ENCODE measurements at regions not wholly inside any gene's neighbourhood (a gene's known extent, or its start where the extent isn't known, plus 50 kb on each side); places are given as distances from the start of the nearest gene placed in this dataset.

DNA sequence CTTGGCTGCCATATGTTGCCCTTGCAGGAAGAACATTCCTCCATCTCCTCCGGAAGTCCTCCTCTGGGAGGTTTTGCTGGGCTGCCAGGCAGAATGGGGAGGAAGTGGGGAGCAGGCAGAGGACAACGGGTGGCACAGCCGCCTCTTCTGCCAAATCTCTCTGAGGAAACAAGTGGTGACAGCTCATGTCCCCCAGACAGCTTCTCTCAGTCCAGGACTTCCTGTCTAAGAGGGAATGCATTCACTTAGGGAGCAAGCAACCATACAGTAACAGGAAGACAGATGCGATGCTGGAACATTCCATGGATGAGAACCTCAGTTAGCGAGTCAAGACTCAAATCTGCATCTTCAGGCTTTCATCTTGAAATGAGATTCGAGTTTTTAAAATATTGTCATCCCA, 701.0 kb downstream of the SEMA5A start:
- DNase-seq (ENCODE audit: low read depth in 2 of 2) = no peak

DNA sequence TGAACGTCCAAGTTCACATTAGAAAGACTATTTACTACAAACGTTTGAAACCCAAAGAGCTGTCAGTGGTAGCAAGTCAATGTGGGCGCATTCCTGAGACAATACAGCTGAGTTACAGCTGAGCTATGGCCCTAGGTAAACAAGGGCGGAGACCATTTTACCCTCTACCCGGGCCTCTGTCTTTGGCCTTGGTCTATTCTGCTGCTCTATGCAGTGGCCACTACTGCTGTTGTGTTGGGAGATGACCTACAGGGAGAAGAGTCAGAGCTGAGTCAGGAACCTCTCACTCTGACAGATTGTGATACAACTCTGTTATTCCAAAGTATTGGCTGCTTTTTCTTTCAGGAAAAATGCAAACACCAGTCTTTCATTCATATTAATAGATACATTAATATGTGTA, 700.6 kb downstream of the SEMA5A start:
- DNase-seq (ENCODE audit: low read depth in 2 of 2) = no peak

DNA sequence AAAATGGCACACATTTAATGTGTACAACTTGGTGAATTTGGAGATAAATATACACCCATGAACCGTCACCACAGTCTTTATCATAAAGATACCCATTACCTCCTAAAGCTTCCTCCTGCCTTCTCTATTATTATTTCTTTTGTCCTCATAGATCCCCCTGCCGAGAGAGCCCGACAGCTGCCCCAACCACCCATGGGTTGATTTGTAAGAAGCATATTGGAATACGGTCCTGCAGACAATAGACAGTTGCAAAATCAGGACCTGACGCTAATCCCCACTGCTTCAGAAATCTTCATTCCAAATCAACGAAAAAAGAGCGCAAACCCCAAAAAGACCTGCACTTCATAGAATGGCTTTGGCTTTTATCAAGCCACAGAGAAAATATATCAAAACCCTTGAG, 697.5 kb downstream of the SEMA5A start:
- no peak for DNase-seq (ENCODE audit: low read depth in 2 of 2)

DNA sequence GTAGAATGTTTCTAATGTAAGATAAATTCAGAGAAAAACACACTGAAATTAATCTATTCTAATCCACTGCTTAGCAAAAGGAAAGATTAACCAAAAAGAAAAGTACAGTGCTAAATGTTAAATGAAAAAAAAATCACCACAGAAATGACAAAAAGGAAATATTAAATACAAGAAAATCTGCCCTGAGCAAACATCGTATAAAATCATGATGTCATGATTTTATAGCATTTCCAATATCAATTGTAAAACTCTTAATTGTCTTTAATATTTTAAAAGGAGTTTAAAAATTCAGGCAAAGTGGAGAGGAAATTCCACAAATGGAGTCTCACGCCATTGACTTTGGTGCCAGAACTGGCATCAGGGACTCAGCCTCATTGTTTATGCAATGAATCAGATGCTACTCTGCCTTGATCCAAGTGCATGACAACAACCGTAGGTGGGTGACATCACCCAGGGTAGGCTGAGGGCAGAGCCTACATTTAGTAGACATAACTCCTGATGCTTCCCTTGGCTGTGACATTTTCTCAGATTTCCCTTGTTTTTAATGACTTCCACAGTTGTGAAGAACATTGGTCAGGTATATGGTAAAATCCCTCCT, 696.8 kb downstream of the SEMA5A start:
- DNase-seq (ENCODE audit: low read depth in 2 of 2) = no peak

DNA sequence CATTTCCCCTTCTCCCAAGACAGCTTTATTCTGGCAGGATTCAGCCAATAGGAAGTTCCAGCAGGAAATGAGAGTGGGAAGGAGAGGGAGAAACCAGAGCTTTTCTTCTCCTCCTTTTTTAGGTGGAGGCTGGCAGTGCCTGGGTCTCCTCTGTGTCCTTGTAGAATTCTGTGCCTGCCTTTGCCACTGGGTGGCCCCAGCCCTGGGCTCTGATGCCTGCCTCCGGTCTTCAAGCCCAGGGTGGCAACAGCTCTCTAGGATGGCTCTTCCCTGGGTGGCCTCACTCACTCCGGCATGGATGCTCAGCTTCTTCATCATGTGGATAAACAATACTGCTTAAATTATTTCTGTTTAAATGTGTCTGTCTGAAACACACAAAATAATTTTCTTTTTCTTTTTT, 694.8 kb downstream of the SEMA5A start:
- DNase-seq (ENCODE audit: low read depth in 2 of 2) = no peak

DNA sequence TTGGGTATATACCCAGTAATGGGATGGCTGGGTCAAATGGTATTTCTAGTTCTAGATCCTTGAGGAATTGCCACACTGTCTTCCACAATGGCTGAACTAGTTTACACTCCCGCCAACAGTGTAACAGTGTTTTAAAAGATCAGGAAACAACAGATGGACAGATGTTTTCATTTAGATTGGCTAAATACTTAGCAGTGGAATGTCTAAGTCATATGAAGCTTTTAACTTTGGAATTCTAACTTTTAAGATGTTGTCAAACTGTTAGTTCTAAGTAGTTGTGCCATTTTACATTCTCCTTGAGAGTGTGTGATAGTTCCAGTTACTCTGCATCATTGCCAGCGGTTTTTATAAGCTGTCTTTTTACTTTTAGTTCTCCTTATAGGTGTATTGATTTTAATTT, 688.8 kb downstream of the SEMA5A start:
- no peak for DNase-seq (ENCODE audit: low read depth in 2 of 2)

DNA sequence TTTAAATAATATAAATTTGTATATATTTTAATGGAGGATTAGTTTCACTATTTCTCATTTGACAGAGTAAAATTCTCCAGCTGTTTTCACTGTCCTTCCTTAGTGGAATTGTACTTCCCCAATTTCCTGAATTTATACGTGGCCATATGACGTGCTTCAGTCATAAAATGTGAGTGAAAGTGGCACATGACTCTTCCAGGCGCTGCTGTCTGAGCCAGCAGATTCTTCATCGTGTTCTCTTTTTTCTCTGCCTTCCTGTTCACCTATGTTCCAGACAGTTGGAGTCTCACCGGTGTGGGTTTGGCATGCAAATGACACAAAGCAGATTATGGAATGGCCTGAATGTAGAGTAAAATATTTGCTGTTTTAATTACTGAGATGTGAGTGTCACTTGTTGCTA, 684.1 kb downstream of the SEMA5A start:
- DNase-seq (ENCODE audit: low read depth in 2 of 2) = no peak

DNA sequence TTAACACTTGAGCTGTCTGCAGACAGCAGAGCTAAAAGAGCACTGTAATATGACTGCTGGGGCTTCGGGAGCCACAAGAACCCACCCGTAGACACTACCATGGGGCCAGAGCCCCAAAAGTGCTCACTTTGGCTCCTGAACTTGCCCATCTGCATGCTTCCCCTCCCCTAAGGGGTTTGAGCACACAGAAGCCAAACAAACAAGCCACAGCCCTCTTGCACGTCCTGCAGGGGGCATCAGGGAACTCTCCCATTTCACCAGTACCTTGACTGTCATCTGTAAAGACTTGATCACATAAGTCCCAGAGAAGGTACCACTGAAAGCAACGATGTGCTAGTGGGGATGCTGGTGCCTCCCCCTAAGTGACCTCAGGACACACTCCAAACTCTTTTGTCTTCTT, 681.8 kb downstream of the SEMA5A start:
- no peak for DNase-seq (ENCODE audit: low read depth in 2 of 2)

DNA sequence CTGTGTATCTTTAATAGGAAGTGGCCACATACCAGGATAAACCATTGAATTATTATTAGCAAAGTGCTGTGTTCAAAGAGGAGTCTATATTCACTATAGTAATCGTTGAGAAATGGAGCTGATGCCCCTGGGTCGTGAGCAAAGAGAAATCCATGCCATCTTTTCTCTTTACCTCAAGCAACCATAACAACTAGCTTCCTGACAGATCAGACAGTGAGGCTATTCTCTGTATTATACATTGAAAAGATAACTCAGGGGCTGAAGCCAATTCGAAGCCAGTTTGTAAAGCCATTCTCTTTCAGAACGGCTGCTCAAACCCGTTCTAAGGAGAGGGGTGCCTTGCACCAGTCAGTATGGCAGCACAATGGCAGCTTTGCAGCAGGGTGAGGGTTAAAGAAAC, 680.6 kb downstream of the SEMA5A start:
- DNase-seq (ENCODE audit: low read depth in 2 of 2) = no peak

DNA sequence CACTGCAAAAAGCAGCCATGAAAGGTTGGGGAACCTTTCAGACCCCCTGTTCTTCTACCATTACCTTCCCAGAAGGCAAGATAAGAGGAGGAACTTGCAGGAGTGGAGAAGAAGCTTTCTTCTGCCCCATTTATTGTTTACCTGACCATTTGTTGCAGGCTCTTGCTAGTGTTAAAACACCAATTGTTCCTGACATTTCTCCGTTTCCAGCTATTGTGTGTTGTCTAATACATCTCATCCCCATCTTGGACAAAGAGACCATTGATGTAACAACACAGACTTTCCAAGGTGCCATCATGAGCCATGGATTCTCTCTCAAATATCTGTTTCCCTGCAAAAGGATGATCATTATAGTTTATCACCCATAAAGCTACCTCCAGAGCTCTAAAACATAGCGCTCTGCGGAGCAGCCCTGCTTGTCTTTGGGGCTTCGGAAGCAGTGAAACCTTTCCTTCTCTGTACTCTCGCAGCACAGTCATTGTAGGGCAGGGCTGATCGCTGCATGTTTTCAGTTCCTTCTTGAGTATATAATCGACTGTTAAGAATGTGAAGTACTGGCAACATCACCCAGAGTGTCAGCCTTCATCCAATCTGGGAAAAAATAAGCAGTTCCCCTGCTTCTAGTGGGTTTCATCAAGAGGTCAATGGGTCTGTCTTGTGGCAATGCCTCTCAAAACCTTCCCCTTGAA, 680.0 kb downstream of the SEMA5A start:
- DNase-seq (ENCODE audit: low read depth in 2 of 2) = no peak

DNA sequence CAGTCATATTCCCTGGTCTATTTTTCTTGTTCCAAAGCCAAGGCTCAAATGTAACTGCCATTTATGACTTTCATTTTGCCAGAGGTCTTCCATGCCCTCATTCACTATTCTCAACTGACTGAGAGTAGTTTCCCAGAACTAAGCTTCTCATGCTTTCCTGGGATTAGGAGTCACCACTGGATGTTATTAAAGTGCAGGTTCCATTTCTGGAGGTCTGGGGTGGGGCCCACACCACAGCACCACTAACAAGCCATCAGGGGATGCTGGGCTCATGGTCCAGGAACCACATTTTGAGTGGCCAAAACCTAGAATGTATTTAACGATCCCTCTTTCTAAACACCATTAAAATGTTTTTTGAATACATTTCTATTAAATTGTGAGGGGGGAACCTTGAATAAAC, 677.6 kb downstream of the SEMA5A start:
- DNase-seq (ENCODE audit: low read depth in 2 of 2) = no peak

DNA sequence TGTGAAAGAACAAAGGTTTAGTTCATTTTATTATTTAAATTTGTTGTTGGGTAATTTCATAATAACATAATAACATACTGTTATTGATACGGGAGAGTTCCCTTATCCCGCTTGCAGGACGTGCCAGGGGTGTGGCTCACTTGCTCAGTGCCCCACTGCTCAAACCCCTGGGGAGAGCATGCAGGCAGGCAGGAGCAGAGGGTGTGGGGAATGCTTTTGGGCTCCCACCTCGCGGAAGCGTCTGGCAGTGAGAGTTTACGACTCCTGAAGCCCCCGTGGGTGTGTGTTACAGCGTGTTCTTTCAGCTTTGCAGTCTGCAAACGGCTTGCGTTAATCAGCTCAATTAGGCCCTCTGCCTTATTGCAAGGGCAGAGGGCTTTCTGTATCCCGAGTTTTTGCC, 675.9 kb downstream of the SEMA5A start:
- no peak for DNase-seq (ENCODE audit: low read depth in 2 of 2)

DNA sequence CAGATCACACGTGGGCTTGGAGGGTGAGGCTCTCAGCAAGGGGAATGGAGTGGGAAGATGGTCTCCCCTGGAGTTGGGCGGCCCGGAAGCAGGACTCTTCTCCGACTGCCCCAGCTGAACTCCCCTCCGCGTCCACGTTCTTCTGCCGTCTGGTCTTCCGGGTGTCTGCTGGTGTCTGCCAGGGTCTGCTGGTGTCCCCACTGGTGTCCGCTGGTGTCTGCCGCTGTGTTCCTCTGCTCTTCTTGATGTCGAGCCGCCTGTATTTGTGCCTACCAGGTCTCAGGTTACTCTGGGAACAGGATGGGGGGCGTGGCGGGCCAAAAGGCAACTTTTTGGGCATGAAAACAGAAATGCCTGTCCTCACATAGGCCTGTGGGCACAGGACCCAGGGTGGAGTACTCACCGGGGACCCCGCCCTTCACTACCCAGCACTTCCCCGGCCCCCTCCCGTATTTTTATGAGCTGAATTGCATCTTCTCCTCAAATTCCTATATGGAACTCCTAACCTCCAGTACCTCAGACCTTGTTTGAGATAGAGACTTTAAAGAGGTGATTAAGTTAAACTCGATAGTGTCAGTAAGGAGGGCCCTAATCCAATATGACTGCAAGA, 675.4 kb downstream of the SEMA5A start:
- DNase-seq (ENCODE audit: low read depth in 2 of 2) = no peak

DNA sequence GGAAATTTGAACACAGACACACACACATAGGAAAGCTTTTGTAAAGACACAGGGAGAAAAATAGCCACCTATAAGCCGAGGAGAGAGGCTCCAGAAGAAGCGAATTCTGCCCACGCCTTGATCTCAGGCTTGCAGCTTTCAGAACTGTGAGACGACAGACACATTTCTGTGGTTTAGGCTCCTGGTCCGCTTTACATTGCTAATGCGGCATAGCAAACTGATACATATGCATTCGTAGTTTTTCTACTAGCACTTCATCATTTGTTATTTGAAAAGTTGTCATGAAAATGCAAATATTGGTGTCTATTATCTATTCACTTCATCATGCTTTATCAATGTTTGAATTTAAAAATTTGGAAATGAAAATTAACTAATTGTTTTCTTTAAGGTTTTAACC, 674.9 kb downstream of the SEMA5A start:
- no peak for DNase-seq (ENCODE audit: low read depth in 2 of 2)

DNA sequence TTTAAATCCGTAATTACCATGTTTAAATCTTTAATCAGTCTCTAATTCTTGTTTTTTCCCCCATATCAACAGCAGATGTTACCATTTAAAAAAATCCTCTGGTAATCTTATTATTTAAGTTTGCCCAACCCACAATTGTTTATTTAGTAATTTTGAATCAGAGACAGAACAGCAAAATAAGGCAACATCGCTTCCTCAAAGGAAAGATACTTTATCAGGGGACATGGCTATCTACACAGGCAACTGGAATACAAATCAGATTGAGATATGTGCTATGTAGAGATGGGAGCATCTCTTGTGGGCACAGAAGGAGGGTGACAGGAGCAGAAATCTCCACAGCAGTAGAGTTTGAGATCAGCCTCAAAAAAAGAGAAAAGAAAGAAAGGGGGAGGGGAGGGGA, 674.4 kb downstream of the SEMA5A start:
- DNase-seq (ENCODE audit: low read depth in 2 of 2) = no peak

DNA sequence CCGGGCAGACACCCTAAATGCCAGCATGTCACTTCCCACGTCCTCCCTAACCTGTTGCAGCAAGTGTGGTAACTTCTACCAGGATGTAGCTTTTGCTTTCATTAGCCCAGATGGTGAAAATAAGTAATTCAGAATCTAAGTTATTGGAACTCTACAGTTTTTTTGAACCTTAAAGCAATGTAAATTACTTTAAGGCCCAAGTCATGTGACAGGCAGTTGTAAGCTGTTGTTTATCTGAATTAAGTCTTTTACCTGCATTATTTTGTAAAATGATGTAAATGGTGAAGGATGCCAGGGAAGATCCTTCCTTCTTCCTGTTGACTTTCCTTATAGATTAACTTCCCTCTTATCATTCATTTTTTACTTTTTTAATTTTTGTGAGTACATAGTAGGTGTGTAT, 670.2 kb downstream of the SEMA5A start:
- DNase-seq (ENCODE audit: low read depth in 2 of 2) = no peak

DNA sequence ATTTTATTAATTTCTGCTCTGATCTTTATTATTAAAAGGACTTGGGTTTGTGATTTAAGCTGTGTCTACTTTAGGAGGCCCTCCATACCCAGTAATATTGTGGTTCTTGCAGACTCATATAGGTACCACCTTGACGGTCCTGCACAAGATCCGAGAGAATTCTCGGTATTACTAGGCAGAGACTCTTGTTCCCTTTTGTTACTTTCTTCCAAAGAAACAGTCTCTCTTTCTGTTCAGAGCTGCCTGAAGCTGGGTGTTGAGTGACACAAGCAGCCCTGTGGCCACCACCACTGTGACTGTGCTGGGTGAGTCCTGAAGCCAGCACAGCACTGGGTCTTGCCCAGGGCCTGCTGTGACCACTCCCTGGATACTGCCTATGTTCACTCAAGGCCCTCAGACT, 666.6 kb downstream of the SEMA5A start:
- DNase-seq (ENCODE audit: low read depth in 2 of 2) = no peak

DNA sequence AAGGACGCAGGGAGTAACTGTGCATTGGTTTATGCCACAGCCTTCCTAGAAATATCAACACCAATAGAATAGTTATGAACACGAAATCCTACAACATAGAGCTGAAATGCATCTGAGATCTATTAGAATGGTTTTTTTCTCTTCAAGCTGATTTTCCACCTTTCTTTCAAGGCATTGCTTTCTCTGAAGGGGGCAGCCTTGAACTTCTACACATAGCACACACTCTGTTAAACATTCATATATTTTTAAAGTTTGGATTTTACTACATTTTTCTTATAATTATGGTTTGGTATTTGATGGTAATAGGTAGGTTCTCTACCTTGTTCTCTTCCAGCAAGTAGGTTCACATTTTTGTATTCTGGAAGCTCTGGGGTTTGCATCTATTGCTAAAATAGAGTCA, 661.8 kb downstream of the SEMA5A start:
- no peak for DNase-seq (ENCODE audit: low read depth in 2 of 2)

DNA sequence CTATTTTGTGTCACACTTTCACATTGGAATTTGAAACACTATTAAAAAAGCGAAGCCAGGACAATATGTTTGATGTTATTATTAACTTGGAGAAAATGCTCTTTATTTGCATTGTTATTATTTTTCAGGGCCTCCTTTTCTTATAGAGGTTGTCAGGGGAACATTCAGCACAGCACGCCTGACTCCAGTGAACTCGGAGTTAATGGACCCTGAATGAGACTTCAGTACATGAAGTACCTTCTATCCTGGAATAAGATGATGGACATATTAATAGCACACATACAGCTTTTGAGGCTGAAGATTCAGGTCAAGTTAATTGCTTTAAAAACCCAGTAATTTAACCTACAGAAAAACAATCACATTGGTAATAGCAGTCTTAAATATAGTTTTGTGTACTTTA, 652.9 kb downstream of the SEMA5A start:
- no peak for DNase-seq (ENCODE audit: low read depth in 2 of 2)

DNA sequence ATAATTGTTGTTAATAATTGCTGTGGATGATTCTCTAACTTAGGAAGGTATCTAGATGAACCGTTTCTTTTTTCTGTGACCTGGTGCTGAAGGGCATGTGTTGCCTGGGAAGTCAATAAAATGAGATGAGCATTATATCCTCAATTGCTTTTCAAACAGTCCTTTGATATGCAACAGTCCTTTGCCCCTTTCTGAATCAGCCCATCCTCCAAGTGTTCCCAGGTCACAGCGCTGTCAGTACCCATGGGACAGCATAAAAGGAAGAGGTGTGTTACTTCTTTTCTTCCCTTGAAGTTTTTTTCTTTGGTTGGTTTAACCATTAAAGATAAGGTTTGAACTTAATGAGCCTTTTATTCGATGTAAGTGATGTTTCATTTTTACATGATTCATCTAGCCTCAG, 651.8 kb downstream of the SEMA5A start:
- no peak for DNase-seq (ENCODE audit: low read depth in 2 of 2)

DNA sequence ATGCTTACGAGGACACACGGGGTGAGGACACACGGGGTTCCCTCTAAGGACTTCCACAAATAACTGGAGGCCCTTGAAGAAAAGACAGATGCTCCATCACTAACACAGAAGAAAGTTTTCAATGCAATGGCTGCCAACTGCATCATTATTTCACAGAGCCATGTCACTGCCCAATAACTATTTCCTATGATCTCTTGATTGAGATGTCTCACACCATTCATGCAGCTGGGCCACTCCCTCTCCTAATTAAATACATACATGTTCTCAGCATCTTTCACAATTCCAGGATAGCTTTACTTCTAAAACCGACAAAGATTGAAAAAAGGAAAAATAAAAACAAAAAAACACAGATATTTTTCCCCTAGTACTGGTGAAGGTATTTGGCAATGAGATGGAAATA, 650.8 kb downstream of the SEMA5A start:
- no peak for DNase-seq (ENCODE audit: low read depth in 2 of 2)

DNA sequence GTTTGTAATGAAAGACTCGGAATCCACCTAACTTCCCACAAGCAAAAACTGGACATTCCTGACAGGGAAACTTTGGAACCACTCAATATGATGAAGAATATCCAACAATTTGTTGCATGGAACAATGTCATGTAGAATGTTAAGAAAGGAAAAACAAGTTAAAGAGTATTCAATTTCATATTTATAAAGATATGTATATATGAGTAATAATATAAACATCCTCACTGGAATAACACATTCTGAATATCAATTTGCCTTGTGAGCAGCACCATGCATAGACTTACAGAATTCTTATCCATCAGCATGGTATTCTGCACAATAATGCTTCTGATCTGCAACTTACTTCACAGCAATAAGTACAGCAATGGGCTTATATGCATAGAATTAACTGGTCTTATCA, 650.3 kb downstream of the SEMA5A start:
- no peak for DNase-seq (ENCODE audit: low read depth in 2 of 2)

DNA sequence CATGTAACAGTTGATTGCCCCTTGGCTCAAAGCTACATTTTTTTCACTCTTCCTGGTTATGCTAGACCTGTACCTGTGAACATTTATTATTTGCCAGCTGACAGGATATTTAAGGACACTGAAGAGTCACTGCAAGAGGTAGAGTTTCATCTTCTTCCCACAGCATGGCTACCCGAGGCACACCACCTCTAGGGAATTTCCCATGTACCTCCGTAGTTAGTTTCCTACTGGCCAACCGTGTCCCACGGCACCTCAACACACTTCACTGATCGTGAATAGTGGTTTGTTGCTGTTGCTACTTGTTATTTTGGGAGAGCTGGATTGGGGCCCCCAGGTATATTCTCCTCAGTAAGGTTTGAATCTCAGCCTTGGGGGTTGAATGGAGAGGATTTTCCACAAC, 648.6 kb downstream of the SEMA5A start:
- no peak for DNase-seq (ENCODE audit: low read depth in 2 of 2)

DNA sequence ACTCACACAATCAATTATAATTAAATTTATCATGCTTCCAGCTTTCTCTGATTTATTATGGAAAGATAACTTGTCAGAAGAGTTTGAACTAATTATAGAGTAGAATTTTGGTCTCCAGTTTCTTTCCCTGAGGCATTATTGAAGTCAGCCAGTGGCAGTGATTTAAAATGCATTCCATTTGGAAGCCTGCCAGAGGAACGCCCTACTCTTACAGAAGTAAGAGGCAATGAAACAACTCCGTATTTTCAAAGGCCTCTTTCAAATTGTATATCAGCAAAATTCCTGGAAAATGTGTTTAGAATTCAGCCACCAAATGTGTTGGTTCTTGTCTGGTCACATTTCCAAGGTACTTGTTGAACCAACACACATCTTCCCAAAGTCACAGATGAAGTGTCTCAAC, 640.9 kb downstream of the SEMA5A start:
- DNase-seq (ENCODE audit: low read depth in 2 of 2) = no peak
